Smooth muscle cell (in vitro differentiated cells): ENCODE measurements at regions not wholly inside any gene's neighbourhood (a gene's known extent, or its start where the extent isn't known, plus 50 kb on each side); places are given as distances from the start of the nearest gene placed in this dataset.

Experiments used
- DNase-seq: peaks from one replicate; lab custom pipeline; 2025; ENCODE audit not compliant: unreplicated experiment; lab: John Stamatoyannopoulos, UW
- H2AFZ ChIP-seq: fragments of 200-600 bp; sonication (generic); 2 replicates; pipeline ENCODE4 v1.6.0; 2016; ENCODE audit warnings: antibody characterized with exemption, low read depth, mild to moderate bottlenecking
- H3F3A ChIP-seq: fragments of 200-600 bp; sonication (generic); 2 replicates; pipeline ENCODE4 v1.6.0; 2017; ENCODE audit warnings: antibody characterized with exemption, low read depth
- H3K27ac ChIP-seq: fragments of 200-600 bp; sonication (generic); 2 replicates; pipeline ENCODE4 v1.5.1; 2016; ENCODE audit warnings: low read depth, mild to moderate bottlenecking
- H3K27me3 ChIP-seq: fragments of 200-600 bp; sonication (generic); 2 replicates; pipeline ENCODE4 v1.6.1; 2016; ENCODE audit warnings: low read depth, mild to moderate bottlenecking
- H3K36me3 ChIP-seq: fragments of 200-600 bp; sonication (generic); 2 replicates; pipeline ENCODE4 v1.5.1; 2016; ENCODE audit warnings: low read depth
- H3K4me1 ChIP-seq: fragments of 200-600 bp; sonication (generic); 2 replicates; pipeline ENCODE4 v1.5.1; 2016; ENCODE audit warnings: low read depth
- H3K4me2 ChIP-seq: fragments of 200-600 bp; sonication (generic); 2 replicates; pipeline ENCODE4 v1.6.0; 2016; ENCODE audit warnings: mild to moderate bottlenecking
- H3K4me3 ChIP-seq: fragments of 200-600 bp; sonication (generic); 2 replicates; pipeline ENCODE4 v1.5.1; 2016; ENCODE audit warnings: mild to moderate bottlenecking
- H3K79me2 ChIP-seq: fragments of 200-600 bp; sonication (generic); 2 replicates; pipeline ENCODE4 v1.6.0; 2016; ENCODE audit warnings: low read depth, mild to moderate bottlenecking
- H3K9ac ChIP-seq: fragments of 200-600 bp; sonication (generic); 2 replicates; pipeline ENCODE4 v1.6.0; 2016; ENCODE audit warnings: low read depth
- H3K9me3 ChIP-seq: fragments of 200-600 bp; sonication (generic); replicated peaks from 2 replicates; pipeline ENCODE4 v1.5.1; 2016; ENCODE audit warnings: low read depth
- H4K20me1 ChIP-seq: fragments of 200-600 bp; sonication (generic); 2 replicates; pipeline ENCODE4 v1.6.0; 2016; ENCODE audit warnings: low read depth
- WGBS: methylation state at CpG from one replicate; pipeline ENCODE4 v1.1.7; 2016; ENCODE audit warnings: low lambda C conversion rate; 5-methylcytosine and 5-hydroxymethylcytosine counted together
- TF ChIP-seq, protein P1 (sequence below): fragments of 200-600 bp; sonication (generic); IDR thresholded peaks from 2 replicates; pipeline ENCODE4 v1.5.1; 2017; ENCODE audit warnings: borderline replicate concordance, mild to moderate bottlenecking, antibody characterized with exemption; ENCODE audit not compliant: insufficient read depth, poor library complexity, severe bottlenecking

DNA sequence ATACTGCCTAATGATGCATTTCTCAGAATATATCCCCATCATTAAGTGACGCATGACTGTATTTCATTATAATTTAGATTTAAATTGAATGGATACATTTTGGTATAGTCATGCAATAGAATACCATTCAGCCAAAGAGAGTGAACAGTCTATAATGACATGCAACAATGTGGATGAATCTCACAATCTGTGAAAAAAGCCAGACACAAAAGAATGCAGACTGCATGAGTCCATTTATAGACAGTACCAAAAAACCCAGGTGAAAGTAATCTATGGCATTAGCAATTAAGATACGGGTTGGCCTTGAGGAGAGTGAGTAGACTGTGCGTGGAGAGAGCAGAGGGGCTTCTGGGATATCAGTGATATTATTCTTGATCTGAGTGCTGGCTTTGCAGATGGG, 239.7 kb upstream of the PGRMC2 start:
- peaks cover 33% of the 10 kb centered on the region for H3K4me1 ChIP-seq
- WGBS: 52% methylated on average over 3 of the region's 3 CpGs

DNA sequence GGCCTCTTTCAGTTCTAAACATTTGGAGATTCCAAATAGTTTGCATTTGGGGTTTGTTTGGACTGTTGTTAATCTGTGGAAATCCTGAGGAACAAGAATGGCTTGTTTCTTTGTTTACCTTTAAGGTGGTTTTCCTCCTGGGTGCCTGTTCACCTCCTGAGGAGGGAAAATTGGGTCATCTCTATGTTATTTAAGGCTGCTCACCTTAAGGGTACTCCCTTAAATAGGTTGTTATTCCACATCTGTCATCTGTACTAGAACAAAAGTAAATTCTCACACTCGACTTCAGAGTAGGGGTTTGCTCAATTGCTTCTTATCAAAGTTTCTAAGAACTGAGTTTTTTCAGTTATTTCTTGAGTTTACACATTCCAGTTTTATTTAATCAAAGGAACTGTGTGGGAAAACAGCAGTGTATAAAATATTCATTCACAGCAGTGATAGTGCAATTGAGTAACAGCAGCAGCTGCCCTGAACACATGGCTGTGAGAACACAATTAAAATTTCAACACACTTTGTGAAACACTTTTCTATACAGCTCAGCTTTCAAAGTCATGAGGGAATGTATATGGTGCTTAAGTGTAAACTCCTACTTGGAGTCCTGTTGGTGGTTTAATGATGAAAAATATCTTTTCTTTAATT, 238.5 kb upstream of the PGRMC2 start:
- Histone ChIP-seq H2AFZ (peak overlapping the region; percentile 6), H4K20me1 (no peaks in the 10 kb centered on the region)
- TF ChIP-seq, protein P1, sequence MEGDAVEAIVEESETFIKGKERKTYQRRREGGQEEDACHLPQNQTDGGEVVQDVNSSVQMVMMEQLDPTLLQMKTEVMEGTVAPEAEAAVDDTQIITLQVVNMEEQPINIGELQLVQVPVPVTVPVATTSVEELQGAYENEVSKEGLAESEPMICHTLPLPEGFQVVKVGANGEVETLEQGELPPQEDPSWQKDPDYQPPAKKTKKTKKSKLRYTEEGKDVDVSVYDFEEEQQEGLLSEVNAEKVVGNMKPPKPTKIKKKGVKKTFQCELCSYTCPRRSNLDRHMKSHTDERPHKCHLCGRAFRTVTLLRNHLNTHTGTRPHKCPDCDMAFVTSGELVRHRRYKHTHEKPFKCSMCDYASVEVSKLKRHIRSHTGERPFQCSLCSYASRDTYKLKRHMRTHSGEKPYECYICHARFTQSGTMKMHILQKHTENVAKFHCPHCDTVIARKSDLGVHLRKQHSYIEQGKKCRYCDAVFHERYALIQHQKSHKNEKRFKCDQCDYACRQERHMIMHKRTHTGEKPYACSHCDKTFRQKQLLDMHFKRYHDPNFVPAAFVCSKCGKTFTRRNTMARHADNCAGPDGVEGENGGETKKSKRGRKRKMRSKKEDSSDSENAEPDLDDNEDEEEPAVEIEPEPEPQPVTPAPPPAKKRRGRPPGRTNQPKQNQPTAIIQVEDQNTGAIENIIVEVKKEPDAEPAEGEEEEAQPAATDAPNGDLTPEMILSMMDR: no peak

More for the DNA sequence above, 239.7 kb upstream of the PGRMC2 start:
- H3K27me3 ChIP-seq: no peaks in the 10 kb centered on the region
- no peaks in the 10 kb centered on the region for H3K79me2 ChIP-seq
- H2AFZ ChIP-seq: no peak overlapping the region
- TF ChIP-seq, protein P1: no peak
- no peak overlapping the region for H3K4me3 ChIP-seq
- H3K9me3 ChIP-seq: no peaks in the 10 kb centered on the region
- peaks cover 18% of the 10 kb centered on the region for H3F3A ChIP-seq
- H3K36me3 ChIP-seq: no peaks in the 10 kb centered on the region
- H3K9ac ChIP-seq: no peak overlapping the region
- no peak overlapping the region for H3K4me2 ChIP-seq
- H4K20me1 ChIP-seq: no peaks in the 10 kb centered on the region
- H3K27ac ChIP-seq: peak overlapping the region; percentile 94
- DNase-seq: no peak

DNA sequence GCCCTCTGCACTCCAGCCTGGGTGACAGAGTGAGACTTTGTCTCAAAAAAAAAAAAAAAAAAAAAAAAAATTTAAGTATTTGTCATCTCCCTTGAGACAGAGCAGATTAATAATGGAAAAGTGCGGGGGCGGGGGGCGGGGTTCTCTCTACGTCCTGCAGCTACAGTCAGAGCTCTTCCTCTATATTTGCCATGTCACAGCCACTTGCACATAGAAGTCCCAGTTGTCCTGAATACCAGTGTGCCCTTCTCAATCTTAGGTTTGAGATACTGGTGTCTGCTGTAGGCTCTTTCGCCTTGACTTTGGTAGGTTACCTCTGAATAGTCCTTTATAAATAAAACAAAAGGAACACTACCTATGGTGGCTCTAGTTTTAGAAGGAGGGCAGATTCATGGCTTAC, 237.8 kb upstream of the PGRMC2 start:
- TF ChIP-seq, protein P1: no peak
- no peak overlapping the region for H3K4me3 ChIP-seq
- H3K4me2 ChIP-seq: peak overlapping the region; percentile 20
- H4K20me1 ChIP-seq: no peaks in the 10 kb centered on the region
- peak overlapping the region; percentile 6 for H2AFZ ChIP-seq
- H3K27ac ChIP-seq: peak overlapping the region; percentile 94
- H3K4me1 ChIP-seq: peaks cover 38% of the 10 kb centered on the region
- peak overlapping the region; percentile 11 for H3K9ac ChIP-seq
- H3F3A ChIP-seq: peaks cover 23% of the 10 kb centered on the region
- WGBS: 52% methylated on average over 5 of the region's 5 CpGs
- no peaks in the 10 kb centered on the region for H3K9me3 ChIP-seq
- no peaks in the 10 kb centered on the region for H3K27me3 ChIP-seq
- DNase-seq: no peak
- H3K36me3 ChIP-seq: no peaks in the 10 kb centered on the region
- no peaks in the 10 kb centered on the region for H3K79me2 ChIP-seq

More for the DNA sequence above, 238.5 kb upstream of the PGRMC2 start:
- H3K4me1 ChIP-seq: peaks cover 37% of the 10 kb centered on the region
- 13% methylated on average over 1 of the region's 1 CpG for WGBS
- DNase-seq: no peak
- peaks cover 18% of the 10 kb centered on the region for H3F3A ChIP-seq
- H3K27ac ChIP-seq: peak overlapping the region; percentile 94
- no peaks in the 10 kb centered on the region for H3K9me3 ChIP-seq
- no peaks in the 10 kb centered on the region for H3K27me3 ChIP-seq
- no peaks in the 10 kb centered on the region for H3K79me2 ChIP-seq
- H3K36me3 ChIP-seq: no peaks in the 10 kb centered on the region
- H3K4me3 ChIP-seq: no peak overlapping the region
- peak overlapping the region; percentile 11 for H3K9ac ChIP-seq
- peak overlapping the region; percentile 20 for H3K4me2 ChIP-seq

DNA sequence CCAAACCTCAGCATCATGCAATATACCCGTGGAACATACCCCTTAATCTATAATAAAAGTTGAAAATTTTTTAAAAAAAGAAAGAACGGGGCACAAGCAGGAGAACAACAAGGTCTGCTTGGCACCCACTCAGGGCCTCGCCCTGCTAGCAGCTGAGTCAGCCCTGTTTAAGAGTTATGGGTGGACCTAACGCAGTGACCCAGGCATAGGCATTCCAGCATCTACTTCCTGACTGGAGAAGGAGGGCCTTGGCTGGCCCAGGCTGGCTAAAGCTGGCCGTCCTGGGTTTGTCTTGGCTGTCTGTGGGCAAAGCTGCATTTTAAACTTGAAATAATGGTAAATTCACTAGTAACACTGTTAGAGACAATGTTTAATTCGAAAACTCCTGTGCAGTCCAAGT, 236.7 kb upstream of the PGRMC2 start:
- TF ChIP-seq, protein P1: no peak
- no peaks in the 10 kb centered on the region for H3K9me3 ChIP-seq
- H3K9ac ChIP-seq: no peak overlapping the region
- H3K4me3 ChIP-seq: no peak overlapping the region
- H3F3A ChIP-seq: peaks cover 24% of the 10 kb centered on the region
- peak overlapping the region; percentile 94 for H3K27ac ChIP-seq
- no peaks in the 10 kb centered on the region for H3K27me3 ChIP-seq
- peaks cover 38% of the 10 kb centered on the region for H3K4me1 ChIP-seq
- no peak for DNase-seq
- H3K4me2 ChIP-seq: no peak overlapping the region
- no peaks in the 10 kb centered on the region for H4K20me1 ChIP-seq
- H2AFZ ChIP-seq: no peak overlapping the region
- 65% methylated on average over 6 of the region's 6 CpGs for WGBS
- H3K36me3 ChIP-seq: no peaks in the 10 kb centered on the region
- no peaks in the 10 kb centered on the region for H3K79me2 ChIP-seq
